ENCODE measurements at regions not wholly inside any gene's neighbourhood (a gene's known extent, or its start where the extent isn't known, plus 50 kb on each side); places are given as distances from the start of the nearest gene placed in this dataset.

DNA sequence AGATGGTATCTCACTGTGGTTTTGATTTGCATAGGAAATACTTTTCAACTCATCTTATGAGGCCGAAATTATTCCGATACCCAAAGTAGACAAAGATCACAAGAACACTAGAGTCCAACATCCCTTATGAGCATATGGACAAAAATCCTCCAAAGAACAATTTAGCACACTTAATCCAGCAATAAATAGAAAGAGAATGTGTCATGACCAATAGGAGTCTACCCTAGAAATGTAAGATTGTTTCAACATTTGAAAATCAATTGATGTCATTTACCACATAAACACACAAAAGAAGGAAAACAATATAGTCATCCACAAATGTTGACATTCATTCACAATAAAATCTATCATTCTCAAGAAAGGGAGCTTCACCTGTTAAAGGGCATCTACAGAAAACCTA is 307.8 kb upstream of the SMIM21 start:
- ChIA-PET CTCF (interaction anchor here (0.6 to 1.1 kb wide), 2 partner anchors 85 to 515 kb away, joined by 3 read pairs; no protein-coding TSS in a partner anchor), POLR2A (no interaction called here)
- TF ChIP-seq, protein P1, sequence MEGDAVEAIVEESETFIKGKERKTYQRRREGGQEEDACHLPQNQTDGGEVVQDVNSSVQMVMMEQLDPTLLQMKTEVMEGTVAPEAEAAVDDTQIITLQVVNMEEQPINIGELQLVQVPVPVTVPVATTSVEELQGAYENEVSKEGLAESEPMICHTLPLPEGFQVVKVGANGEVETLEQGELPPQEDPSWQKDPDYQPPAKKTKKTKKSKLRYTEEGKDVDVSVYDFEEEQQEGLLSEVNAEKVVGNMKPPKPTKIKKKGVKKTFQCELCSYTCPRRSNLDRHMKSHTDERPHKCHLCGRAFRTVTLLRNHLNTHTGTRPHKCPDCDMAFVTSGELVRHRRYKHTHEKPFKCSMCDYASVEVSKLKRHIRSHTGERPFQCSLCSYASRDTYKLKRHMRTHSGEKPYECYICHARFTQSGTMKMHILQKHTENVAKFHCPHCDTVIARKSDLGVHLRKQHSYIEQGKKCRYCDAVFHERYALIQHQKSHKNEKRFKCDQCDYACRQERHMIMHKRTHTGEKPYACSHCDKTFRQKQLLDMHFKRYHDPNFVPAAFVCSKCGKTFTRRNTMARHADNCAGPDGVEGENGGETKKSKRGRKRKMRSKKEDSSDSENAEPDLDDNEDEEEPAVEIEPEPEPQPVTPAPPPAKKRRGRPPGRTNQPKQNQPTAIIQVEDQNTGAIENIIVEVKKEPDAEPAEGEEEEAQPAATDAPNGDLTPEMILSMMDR (IDR thresholded peaks at IDR 0.05; ENCODE audit: unreplicated experiment) = no peak
- H3K4me1 Mint-ChIP-seq (ENCODE audit: insufficient read depth, unreplicated experiment) = no peaks in the 10 kb centered on the region
- intact Hi-C loops (cut with micrococcal nuclease) = no loop called here
- H3K36me3 Mint-ChIP-seq (ENCODE audit: insufficient read depth, unreplicated experiment) = peaks cover 5% of the 10 kb centered on the region
- H3K27ac Mint-ChIP-seq (ENCODE audit: low read depth, unreplicated experiment) = no peak overlapping the region
- peaks cover 9% of the 10 kb centered on the region for H3K9me3 Mint-ChIP-seq (ENCODE audit: unreplicated experiment)
- DNase-seq (ENCODE audit: unreplicated experiment) = no peak
- no peaks in the 10 kb centered on the region for H3K27me3 Mint-ChIP-seq (ENCODE audit: insufficient read depth, unreplicated experiment)
- BruUV-seq (replicated peaks) = no TSS peak
- H3K4me3 Mint-ChIP-seq (ENCODE audit: unreplicated experiment) = no peak overlapping the region

DNA sequence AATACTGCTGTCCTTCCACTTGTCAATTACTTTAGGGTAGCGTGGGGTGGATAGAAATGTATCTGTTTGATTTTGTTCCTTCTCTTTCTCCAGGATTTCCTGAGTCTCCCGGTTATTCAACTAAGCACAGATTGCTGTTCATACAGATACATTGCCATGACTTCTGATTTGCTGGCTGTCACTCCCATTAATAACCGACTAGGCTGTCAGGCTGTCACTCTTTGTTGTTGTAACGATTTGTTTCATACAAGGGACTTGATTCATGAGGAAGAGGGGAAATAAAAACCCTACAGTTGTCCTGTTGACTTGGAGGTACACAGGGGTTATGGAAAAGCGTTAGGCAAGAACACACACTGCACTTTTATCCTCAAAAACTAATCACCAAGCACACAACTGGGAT is 302.7 kb upstream of the SMIM21 start:
- no peak overlapping the region for H3K4me3 Mint-ChIP-seq (ENCODE audit: unreplicated experiment)
- no peaks in the 10 kb centered on the region for H3K36me3 Mint-ChIP-seq (ENCODE audit: insufficient read depth, unreplicated experiment)
- no TSS peak for BruUV-seq (replicated peaks)
- no peak overlapping the region for H3K27ac Mint-ChIP-seq (ENCODE audit: low read depth, unreplicated experiment)
- ChIA-PET POLR2A (no interaction called here), CTCF (no interaction called here)
- H3K4me1 Mint-ChIP-seq (ENCODE audit: insufficient read depth, unreplicated experiment) = no peaks in the 10 kb centered on the region
- H3K9me3 Mint-ChIP-seq (ENCODE audit: unreplicated experiment) = no peaks in the 10 kb centered on the region
- intact Hi-C loops (cut with micrococcal nuclease) = no loop called here
- TF ChIP-seq, protein P1 (IDR thresholded peaks at IDR 0.05; ENCODE audit: unreplicated experiment) = no peak
- H3K27me3 Mint-ChIP-seq (ENCODE audit: insufficient read depth, unreplicated experiment) = no peaks in the 10 kb centered on the region
- DNase-seq (ENCODE audit: unreplicated experiment) = no peak

DNA sequence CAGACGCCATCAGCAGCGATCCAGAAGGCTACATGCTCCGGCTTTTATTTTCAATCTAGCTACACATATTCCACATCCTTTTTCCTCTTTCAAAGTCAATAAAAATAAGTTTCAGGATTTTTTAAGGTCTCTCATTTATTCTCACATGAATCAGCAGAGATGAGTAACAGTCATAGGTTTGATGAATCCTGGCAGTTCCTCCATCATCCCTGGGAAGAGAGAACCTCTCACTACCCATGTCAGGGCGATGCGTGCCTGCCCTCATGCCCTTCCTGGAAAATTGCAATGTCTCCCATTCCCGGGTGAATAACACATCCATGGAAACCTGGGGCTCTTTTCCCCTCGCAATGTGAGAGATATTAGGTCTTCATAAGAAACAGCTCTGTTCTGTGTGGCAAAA is 301.1 kb upstream of the SMIM21 start:
- Mint-ChIP-seq H3K36me3 (ENCODE audit: insufficient read depth, unreplicated experiment) (no peaks in the 10 kb centered on the region), H3K9me3 (ENCODE audit: unreplicated experiment) (no peaks in the 10 kb centered on the region), H3K27me3 (ENCODE audit: insufficient read depth, unreplicated experiment) (no peaks in the 10 kb centered on the region), H3K27ac (ENCODE audit: low read depth, unreplicated experiment) (no peak overlapping the region), H3K4me1 (ENCODE audit: insufficient read depth, unreplicated experiment) (no peaks in the 10 kb centered on the region), H3K4me3 (ENCODE audit: unreplicated experiment) (no peak overlapping the region)
- DNase-seq (ENCODE audit: unreplicated experiment) = no peak
- TF ChIP-seq, protein P1 (IDR thresholded peaks at IDR 0.05; ENCODE audit: unreplicated experiment) = no peak
- no TSS peak for BruUV-seq (replicated peaks)
- POLR2A ChIA-PET = no interaction called here
- CTCF ChIA-PET = interaction anchor here (0.6 to 0.7 kb wide), 2 partner anchors 1350 to 1390 kb away, joined by 3 read pairs; no protein-coding TSS in a partner anchor
- intact Hi-C loops (cut with micrococcal nuclease) = loop anchor here (5.0 to 10.0 kb wide), 3 partner anchors 521 to 1076 kb away; partner anchors contain the start of gene PTGR3

DNA sequence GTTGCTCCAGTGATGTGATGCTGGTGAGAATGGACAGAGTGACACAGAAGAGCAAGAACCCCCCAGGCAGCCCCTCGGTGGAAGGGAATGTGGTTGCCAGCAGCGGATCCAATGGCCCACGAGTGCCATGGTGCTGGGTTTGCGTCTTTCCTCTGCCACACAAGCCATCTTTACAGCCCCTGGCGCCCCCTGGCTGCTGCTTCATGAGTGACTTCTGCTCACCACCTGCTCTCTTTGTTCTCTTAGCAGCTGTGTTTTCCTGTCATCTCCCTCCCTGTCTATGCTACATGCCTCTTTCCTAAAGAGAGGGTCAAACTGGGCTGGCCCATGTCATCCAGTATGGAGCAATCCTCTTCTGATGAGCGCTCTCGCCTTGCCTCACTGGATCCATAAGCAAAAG is 300.0 kb upstream of the SMIM21 start:
- no TSS peak for BruUV-seq (replicated peaks)
- peak; percentile 69 for DNase-seq (ENCODE audit: unreplicated experiment)
- ChIA-PET POLR2A (no interaction called here), CTCF (interaction anchor here (0.6 to 0.7 kb wide), 2 partner anchors 389 to 1317 kb away, joined by 3 read pairs; no protein-coding TSS in a partner anchor)
- H3K4me3 Mint-ChIP-seq (ENCODE audit: unreplicated experiment) = no peak overlapping the region
- H3K4me1 Mint-ChIP-seq (ENCODE audit: insufficient read depth, unreplicated experiment) = no peaks in the 10 kb centered on the region
- no peaks in the 10 kb centered on the region for H3K9me3 Mint-ChIP-seq (ENCODE audit: unreplicated experiment)
- TF ChIP-seq, protein P1 (IDR thresholded peaks at IDR 0.05; ENCODE audit: unreplicated experiment) = peak; percentile 45
- intact Hi-C loops (cut with micrococcal nuclease) = loop anchor here (2.0 to 10.0 kb wide), 4 partner anchors 249 to 1075 kb away; partner anchors contain the start of gene PTGR3
- no peaks in the 10 kb centered on the region for H3K36me3 Mint-ChIP-seq (ENCODE audit: insufficient read depth, unreplicated experiment)
- H3K27me3 Mint-ChIP-seq (ENCODE audit: insufficient read depth, unreplicated experiment) = no peaks in the 10 kb centered on the region
- no peak overlapping the region for H3K27ac Mint-ChIP-seq (ENCODE audit: low read depth, unreplicated experiment)

Data from MCF 10A (cell line).